ENCODE measurements at regions not wholly inside any gene's neighbourhood (a gene's known extent, or its start where the extent isn't known, plus 50 kb on each side); places are given as distances from the start of the nearest gene placed in this dataset.

DNA sequence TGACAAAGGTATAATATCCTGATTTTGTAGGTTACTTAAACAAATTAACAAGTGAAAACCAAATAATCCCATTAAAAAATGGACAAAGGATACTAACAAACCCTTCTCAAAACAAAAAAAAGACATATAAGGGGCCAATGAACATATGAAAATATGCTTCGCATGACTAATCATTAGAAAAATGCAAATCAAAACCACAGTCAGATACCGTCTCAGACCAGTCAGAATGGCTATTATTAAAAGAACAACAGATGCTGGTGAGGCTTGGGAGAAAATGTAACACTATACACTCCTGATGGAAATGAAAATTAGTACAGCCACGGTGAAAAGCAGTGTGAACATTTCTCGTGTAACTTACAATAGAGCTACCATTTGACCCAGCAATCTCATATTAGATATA is 1542.2 kb upstream of the CDH9 start:
- TF ChIP-seq ZFX (IDR thresholded peaks at IDR 0.05; ENCODE audit: borderline replicate concordance) = no peak
- TF ChIP-seq, protein P1, sequence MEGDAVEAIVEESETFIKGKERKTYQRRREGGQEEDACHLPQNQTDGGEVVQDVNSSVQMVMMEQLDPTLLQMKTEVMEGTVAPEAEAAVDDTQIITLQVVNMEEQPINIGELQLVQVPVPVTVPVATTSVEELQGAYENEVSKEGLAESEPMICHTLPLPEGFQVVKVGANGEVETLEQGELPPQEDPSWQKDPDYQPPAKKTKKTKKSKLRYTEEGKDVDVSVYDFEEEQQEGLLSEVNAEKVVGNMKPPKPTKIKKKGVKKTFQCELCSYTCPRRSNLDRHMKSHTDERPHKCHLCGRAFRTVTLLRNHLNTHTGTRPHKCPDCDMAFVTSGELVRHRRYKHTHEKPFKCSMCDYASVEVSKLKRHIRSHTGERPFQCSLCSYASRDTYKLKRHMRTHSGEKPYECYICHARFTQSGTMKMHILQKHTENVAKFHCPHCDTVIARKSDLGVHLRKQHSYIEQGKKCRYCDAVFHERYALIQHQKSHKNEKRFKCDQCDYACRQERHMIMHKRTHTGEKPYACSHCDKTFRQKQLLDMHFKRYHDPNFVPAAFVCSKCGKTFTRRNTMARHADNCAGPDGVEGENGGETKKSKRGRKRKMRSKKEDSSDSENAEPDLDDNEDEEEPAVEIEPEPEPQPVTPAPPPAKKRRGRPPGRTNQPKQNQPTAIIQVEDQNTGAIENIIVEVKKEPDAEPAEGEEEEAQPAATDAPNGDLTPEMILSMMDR (IDR thresholded peaks at IDR 0.05) = no peak
- H3K27ac ChIP-seq = no peak overlapping the region

DNA sequence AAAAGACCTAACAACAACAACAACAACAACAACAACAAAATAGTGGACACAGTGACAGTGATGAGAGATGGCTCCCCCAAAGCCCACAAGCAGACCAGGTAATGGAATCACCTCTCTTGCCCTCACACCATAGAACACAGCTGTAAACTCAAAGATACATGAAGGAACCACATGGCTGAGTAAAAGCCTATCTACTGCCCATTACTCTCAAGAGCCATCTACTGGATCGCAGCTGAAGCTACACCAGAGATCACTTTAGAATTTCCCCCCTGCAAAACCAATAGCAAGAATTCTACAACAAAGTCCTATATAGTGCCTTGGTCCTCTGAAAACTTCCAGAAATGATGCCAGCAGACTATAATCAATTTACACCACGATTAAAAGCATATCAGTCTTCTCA is 1537.6 kb upstream of the CDH9 start:
- TF ChIP-seq, protein P1 (IDR thresholded peaks at IDR 0.05) = peak; percentile 62
- no peak for TF ChIP-seq ZFX (IDR thresholded peaks at IDR 0.05; ENCODE audit: borderline replicate concordance)
- H3K27ac ChIP-seq = no peak overlapping the region

DNA sequence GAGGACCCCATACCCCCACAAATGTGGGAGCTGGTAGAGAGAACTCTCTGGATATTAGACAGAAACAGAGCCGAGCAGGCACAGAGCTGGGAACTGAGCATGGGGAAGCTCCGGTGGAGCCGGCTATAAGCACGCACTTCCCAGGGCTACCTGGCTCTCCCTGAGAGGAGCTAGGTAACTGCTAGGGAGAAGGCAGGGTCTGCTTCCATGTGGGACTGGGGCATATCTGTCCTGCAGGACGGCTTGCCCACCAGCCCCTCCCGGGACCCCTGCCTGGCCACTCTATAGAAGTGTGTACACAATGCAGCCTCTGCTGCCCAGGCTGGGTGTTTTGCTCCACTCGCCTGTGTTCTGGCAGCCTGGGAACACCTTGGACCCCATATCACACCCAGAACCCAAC is 1537.0 kb upstream of the CDH9 start:
- no peak for TF ChIP-seq ZFX (IDR thresholded peaks at IDR 0.05; ENCODE audit: borderline replicate concordance)
- TF ChIP-seq, protein P1 (IDR thresholded peaks at IDR 0.05) = no peak
- H3K27ac ChIP-seq = no peak overlapping the region

DNA sequence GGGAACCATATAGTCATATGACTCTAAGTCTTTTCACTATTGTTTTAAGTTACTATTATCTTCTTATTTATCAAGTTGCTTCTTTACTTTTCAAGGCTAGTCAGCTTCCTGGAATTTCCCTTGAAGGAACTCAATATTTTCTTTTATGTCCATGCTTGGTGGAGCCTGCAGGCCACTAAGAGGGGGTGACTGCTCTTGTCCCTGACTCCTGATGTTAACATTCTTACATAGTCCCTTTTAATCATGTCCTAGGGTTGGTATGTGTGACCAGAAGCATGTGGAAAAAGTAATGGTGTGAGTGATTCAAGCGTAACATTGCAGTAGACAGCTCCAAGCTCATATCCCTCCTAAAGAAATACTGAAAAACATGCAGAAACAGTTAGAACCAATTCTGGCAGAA is 1536.2 kb upstream of the CDH9 start:
- TF ChIP-seq, protein P1 (IDR thresholded peaks at IDR 0.05) = no peak
- no peak for TF ChIP-seq ZFX (IDR thresholded peaks at IDR 0.05; ENCODE audit: borderline replicate concordance)
- H3K27ac ChIP-seq = no peak overlapping the region

DNA sequence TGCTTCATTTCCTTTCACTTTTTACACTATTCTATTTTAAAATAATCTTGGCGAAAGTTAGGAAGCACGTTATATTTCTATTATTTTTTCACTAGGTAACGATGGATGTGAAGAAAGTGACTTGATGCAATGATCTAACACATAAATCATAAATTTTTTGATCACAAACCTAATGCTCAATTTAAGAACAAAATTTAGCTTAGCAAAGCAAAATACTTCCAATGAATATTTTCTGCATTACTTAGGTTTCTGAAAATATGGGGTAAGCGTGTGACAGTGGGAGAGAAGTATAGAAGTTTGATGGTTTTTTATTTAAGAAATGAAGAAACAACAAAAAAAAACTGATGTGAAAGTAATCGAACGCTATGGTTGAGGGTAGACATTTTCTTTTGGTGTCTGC is 1528.7 kb upstream of the CDH9 start:
- TF ChIP-seq, protein P1 (IDR thresholded peaks at IDR 0.05) = no peak
- no peak for TF ChIP-seq ZFX (IDR thresholded peaks at IDR 0.05; ENCODE audit: borderline replicate concordance)
- H3K27ac ChIP-seq = no peak overlapping the region

DNA sequence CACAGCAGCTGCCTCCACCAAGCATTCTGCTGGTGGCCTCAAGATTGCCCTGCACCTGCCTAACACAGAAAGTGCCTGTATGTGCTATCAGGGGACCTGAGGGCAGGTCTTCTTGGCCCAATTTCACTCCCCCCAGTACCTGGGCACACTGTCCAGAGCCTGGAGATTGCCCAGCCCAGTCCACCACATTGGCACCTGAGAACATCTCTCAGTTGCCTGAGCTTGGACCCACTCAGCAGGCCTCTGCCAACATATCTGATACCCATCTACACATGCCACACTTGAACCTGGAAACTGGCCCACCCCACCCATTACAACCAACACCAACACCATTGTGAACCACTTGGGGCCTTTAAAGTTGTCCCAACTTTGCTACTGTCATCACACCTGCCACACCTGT is 1523.1 kb upstream of the CDH9 start:
- no peak overlapping the region for H3K27ac ChIP-seq
- TF ChIP-seq, protein P1 (IDR thresholded peaks at IDR 0.05) = no peak
- TF ChIP-seq ZFX (IDR thresholded peaks at IDR 0.05; ENCODE audit: borderline replicate concordance) = no peak

DNA sequence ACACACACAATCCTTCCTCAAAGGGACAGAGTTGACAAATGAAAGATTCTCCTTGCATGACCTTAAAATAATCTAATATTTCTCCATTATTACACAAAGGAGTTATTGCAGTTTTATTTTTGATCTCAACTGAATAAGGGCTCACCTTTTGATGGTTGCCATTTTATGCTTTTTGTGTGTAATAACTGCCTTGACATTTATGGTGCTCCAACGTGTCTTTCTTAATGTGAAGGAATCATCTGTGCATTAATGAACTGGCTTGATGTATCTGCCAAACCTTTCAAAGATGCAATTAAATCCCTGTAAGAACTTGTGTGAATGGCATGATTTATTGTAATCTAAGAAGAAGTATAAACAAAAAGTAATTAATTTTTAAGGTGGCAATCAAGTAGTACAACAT is 1519.8 kb upstream of the CDH9 start:
- TF ChIP-seq, protein P1 (IDR thresholded peaks at IDR 0.05) = no peak
- no peak for TF ChIP-seq ZFX (IDR thresholded peaks at IDR 0.05; ENCODE audit: borderline replicate concordance)
- H3K27ac ChIP-seq = no peak overlapping the region
